Upper lobe of left lung (tissue), 6 donors: ENCODE measurements at regions not wholly inside any gene's neighbourhood (a gene's known extent, or its start where the extent isn't known, plus 50 kb on each side); places are given as distances from the start of the nearest gene placed in this dataset.

ENCODE experiments used
- ATAC-seq, 2 donors: fragments of 200-7000 bp; cut with Tn5 transposase; one replicate each; pipeline ENCODE4 v1.9.1; 2022; ENCODE audit warnings: mild to moderate bottlenecking in 2 of 2, moderate library complexity in 2 of 2; ENCODE audit not compliant: low FRiP score in 2 of 2
- DNase-seq, 2 donors: peaks; one replicate each; pipeline ENCODE4 v3.0.0-alpha.2; 2019 to 2020
- H3K27ac ChIP-seq, 4 donors: fragments of 200-600 bp; sonication (generic); one replicate each; pipeline ENCODE4 v1.5.1; 2016 to 2019
- H3K27me3 ChIP-seq, 4 donors: fragments of 200-600 bp; sonication (generic); one replicate each; pipeline ENCODE4 v1.5.1; 2017 to 2019
- H3K36me3 ChIP-seq, 4 donors: fragments of 200-600 bp; sonication (generic); one replicate each; pipeline ENCODE4 v1.5.1; 2016 to 2019
- H3K4me1 ChIP-seq, 4 donors: fragments of 200-600 bp; sonication (generic); one replicate each; pipeline ENCODE4 v1.5.1; 2018 to 2019
- H3K4me3 ChIP-seq, 4 donors: fragments of 200-600 bp; sonication (generic); one replicate each; pipeline ENCODE4 v1.5.1; 2017 to 2019; ENCODE audit warnings: mild to moderate bottlenecking in 2 of 4, moderate library complexity in 1 of 4
- H3K9me3 ChIP-seq, 4 donors: fragments of 200-600 bp; sonication (generic); one replicate each; pipeline ENCODE4 v1.5.1; 2018 to 2019
- EP300 ChIP-seq, 4 donors: sonication (generic); formaldehyde crosslinking; IDR thresholded peaks; one replicate each; pipeline ENCODE4 v1.5.1; 2017; ENCODE audit warnings: antibody characterized with exemption in 4 of 4, control low read depth in 2 of 4
- POLR2A ChIP-seq, 4 donors: fragments of 450-650 bp; IDR thresholded peaks; one replicate each; pipeline ENCODE4 v1.5.1; 2016 to 2017; ENCODE audit warnings: antibody characterized with exemption in 4 of 4, mild to moderate bottlenecking in 2 of 4
- POLR2AphosphoS5 ChIP-seq, 2 donors: sonication (generic); formaldehyde crosslinking; IDR thresholded peaks; one replicate each; pipeline ENCODE4 v1.5.1; 2017; ENCODE audit warnings: antibody characterized with exemption in 2 of 2
- WGBS, 2 donors: methylation state at CpG; one replicate each; pipeline ENCODE4 v1.1.5; 2017 to 2018; 5-methylcytosine and 5-hydroxymethylcytosine counted together
- TF ChIP-seq, protein P1 (sequence below), 6 experiments: fragments of 450-650 bp in 4 of 6; fragments of 200-600 bp in 2 of 6; sonication (generic) in 2 of 6; IDR thresholded peaks; one replicate each; pipeline ENCODE4 v1.5.1; 2016 to 2019; ENCODE audit warnings: antibody characterized with exemption in 6 of 6
- donor health status: DM: no; HTN: no; CAD: no; lungs with moderate emphysema.
- donor health status: DM: no; HTN: yes; CAD: no; lungs with severe emphysema.

DNA sequence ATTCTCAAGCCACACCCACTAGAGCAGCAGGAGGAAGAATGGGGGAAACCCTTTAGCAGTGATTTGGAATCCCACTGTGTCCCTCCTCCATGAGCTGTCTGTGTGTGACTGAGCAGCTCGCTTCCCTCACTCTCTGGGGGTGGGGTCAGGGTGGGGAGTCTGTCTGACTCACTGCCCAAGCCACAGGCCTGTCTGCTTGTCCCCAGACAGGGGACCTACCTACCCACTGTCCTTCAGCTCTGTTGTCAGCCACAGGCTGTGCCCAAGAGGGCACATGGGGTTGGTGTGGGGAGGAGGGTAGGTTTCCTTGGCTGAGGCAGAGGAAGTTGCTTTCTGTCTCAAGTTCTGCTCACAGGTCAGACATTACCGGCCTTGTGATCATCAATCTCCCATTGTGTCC is 127.0 kb downstream of the MAFB start:
- TF ChIP-seq EP300 (IDR thresholded peaks at IDR 0.05) (no peak), POLR2AphosphoS5 (IDR thresholded peaks at IDR 0.05) (peak in 1 of 2 donors; percentile 32), POLR2A (IDR thresholded peaks at IDR 0.05) (peak in 1 of 4 donors; percentile 27)
- TF ChIP-seq, protein P1, sequence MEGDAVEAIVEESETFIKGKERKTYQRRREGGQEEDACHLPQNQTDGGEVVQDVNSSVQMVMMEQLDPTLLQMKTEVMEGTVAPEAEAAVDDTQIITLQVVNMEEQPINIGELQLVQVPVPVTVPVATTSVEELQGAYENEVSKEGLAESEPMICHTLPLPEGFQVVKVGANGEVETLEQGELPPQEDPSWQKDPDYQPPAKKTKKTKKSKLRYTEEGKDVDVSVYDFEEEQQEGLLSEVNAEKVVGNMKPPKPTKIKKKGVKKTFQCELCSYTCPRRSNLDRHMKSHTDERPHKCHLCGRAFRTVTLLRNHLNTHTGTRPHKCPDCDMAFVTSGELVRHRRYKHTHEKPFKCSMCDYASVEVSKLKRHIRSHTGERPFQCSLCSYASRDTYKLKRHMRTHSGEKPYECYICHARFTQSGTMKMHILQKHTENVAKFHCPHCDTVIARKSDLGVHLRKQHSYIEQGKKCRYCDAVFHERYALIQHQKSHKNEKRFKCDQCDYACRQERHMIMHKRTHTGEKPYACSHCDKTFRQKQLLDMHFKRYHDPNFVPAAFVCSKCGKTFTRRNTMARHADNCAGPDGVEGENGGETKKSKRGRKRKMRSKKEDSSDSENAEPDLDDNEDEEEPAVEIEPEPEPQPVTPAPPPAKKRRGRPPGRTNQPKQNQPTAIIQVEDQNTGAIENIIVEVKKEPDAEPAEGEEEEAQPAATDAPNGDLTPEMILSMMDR (IDR thresholded peaks at IDR 0.05) = no peak
- 39 to 48% methylated on average over 2 of the region's 2 CpGs for WGBS, 2 donors
- DNase-seq (peak in 1 of 2 donors; percentile 69), ATAC-seq (peak; percentile 64 to 74)
- Histone ChIP-seq H3K27me3 (no peaks in the 10 kb centered on the region), H3K27ac (peak overlapping the region in 1 of 4 donors; percentile 40), H3K9me3 (no peaks in the 10 kb centered on the region), H3K4me3 (no peak overlapping the region), H3K4me1 (peaks cover 12 to 22% (median 16%) of the 10 kb centered on the region in 4 donors), H3K36me3 (no peaks in the 10 kb centered on the region)

DNA sequence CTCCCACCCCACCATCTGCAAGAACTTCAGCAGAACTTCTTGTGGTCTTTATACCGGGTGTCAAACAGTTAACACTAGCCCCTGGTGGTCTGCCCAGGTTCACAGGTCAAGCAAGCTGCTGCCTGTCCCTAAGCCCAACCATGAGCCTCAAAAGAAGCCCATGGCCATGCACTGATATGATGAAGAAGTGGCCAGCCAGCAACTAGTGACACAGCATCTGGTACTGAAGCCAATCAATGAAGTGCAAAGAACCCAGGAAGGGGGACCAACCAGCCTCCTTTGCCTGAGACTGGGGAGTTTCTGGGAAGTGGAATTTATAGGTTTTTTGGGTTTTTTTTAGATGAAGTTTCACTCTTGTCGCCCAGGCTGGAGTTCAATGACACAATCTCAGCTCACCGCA is 127.8 kb downstream of the MAFB start:
- H3K36me3 ChIP-seq = no peaks in the 10 kb centered on the region
- no peaks in the 10 kb centered on the region for H3K9me3 ChIP-seq
- TF ChIP-seq, protein P1 (IDR thresholded peaks at IDR 0.05) = no peak
- TF ChIP-seq POLR2AphosphoS5 (IDR thresholded peaks at IDR 0.05) (no peak), EP300 (IDR thresholded peaks at IDR 0.05) (no peak), POLR2A (IDR thresholded peaks at IDR 0.05) (no peak)
- ATAC-seq = no peak
- no peaks in the 10 kb centered on the region for H3K27me3 ChIP-seq
- no peak overlapping the region for H3K27ac ChIP-seq
- DNase-seq = no peak
- peaks cover 12 to 22% (median 16%) of the 10 kb centered on the region in 4 donors for H3K4me1 ChIP-seq
- H3K4me3 ChIP-seq = no peak overlapping the region
- 91 to 97% methylated on average over 3 of the region's 3 CpGs for WGBS, 2 donors

DNA sequence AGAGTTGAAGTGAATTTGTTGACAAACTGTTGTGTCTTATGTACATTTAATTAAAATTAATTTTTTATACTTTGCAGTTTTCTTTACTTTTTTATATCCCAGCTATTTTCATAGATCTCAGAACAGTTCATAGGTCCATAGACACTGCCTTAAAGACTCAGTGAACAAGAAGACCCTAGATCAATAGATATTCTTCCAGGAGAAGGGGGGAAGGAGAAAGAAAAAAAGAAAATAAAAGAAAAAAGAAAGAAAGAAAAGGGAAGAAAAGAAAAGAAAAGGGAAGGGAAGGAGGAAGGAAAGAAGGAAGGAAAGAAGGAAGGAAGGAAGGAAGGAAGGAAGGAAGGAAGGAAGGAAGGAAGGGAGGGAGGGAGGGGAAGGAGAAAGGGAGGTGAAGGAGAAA is 130.8 kb downstream of the MAFB start:
- H3K9me3 ChIP-seq = no peaks in the 10 kb centered on the region
- no peaks in the 10 kb centered on the region for H3K27me3 ChIP-seq
- peaks cover 5 to 14% (median 9%) of the 10 kb centered on the region in 4 donors for H3K4me1 ChIP-seq
- H3K4me3 ChIP-seq = no peak overlapping the region
- DNase-seq (no peak), ATAC-seq (no peak)
- TF ChIP-seq POLR2A (IDR thresholded peaks at IDR 0.05) (no peak), POLR2AphosphoS5 (IDR thresholded peaks at IDR 0.05) (no peak)
- TF ChIP-seq, protein P1 (IDR thresholded peaks at IDR 0.05) = no peak
- H3K27ac ChIP-seq = no peak overlapping the region
- no peaks in the 10 kb centered on the region for H3K36me3 ChIP-seq

DNA sequence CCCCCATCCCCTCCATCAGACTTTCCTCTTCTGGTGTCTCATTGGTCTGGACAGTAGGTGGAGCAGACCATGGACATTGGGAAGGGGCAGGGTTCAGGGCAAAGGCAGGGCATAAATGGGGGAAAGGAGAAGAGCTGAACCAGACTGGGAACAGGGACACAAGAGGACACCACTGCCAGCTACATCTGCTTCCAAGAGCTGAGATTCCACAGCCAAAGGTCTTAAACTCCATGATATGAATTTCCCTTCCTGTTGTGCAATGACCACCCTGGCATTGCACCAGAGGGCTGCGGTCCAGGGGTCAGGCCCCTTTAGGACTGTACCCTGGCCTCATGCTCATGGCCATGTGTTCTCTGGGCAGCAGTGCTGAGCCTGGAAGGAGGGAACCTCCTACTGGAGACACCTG is 137.9 kb downstream of the MAFB start:
- Histone ChIP-seq H3K4me3 (no peak overlapping the region), H3K27ac (no peak overlapping the region), H3K36me3 (no peaks in the 10 kb centered on the region), H3K9me3 (no peaks in the 10 kb centered on the region), H3K4me1 (peaks cover 0 to 5% (median 1%) of the 10 kb centered on the region in 4 donors), H3K27me3 (no peaks in the 10 kb centered on the region)
- peak; percentile 26 to 63 for ATAC-seq
- 43% methylated on average over 1 of the region's 1 CpG; no CpG with 5 or more reads in 1 of the 2 donors for WGBS, 2 donors
- TF ChIP-seq POLR2AphosphoS5 (IDR thresholded peaks at IDR 0.05) = peak; percentile 40 to 66
- TF ChIP-seq, protein P1 (IDR thresholded peaks at IDR 0.05) = no peak
- TF ChIP-seq EP300 (IDR thresholded peaks at IDR 0.05) = no peak
- peak in 1 of 2 donors; percentile 35 for DNase-seq

DNA sequence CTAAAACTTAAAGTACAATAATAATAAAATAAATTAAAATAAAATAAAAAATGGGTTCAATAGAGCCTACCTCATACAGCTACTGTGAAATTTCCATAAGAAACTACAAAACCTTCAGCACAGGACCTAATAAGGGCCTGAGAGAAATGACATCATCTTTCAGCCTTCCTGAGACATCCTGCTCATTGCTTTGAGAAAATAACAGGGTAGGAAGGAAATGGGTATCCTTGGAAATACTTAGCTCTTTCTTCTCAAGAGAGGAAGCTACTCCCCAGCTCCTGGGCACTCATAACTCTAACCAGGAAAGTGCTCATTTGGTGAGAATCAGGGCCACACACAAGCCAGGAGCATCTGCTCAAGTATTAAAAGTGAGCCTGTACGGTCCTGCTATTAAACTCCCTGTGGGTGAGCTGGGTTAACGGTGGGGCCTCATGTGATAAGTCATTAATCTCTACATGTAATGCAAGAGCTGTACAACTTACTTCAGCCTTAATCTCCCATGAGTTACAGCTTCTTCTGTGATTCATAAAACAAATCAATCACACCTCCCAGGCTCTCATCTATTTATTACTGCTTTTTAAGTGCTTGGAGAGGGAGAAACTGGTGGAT is 141.4 kb downstream of the MAFB start:
- ATAC-seq = no peak
- Histone ChIP-seq H3K4me3 (no peak overlapping the region), H3K4me1 (peaks cover 0 to 5% (median 1%) of the 10 kb centered on the region in 4 donors)

More for the DNA sequence above, 141.4 kb downstream of the MAFB start:
- no peaks in the 10 kb centered on the region for H3K36me3 ChIP-seq
- H3K27ac ChIP-seq = no peak overlapping the region
- 54 to 55% methylated on average over 2 of the region's 2 CpGs for WGBS, 2 donors
- DNase-seq = no peak
- H3K27me3 ChIP-seq = no peaks in the 10 kb centered on the region
- TF ChIP-seq EP300 (IDR thresholded peaks at IDR 0.05) (no peak), POLR2A (IDR thresholded peaks at IDR 0.05) (no peak), POLR2AphosphoS5 (IDR thresholded peaks at IDR 0.05) (no peak)
- TF ChIP-seq, protein P1 (IDR thresholded peaks at IDR 0.05) = no peak
- H3K9me3 ChIP-seq = no peaks in the 10 kb centered on the region
